ENCODE measurements at regions not wholly inside any gene's neighbourhood (a gene's known extent, or its start where the extent isn't known, plus 50 kb on each side); places are given as distances from the start of the nearest gene placed in this dataset.

GRCh38 chr15:69731081-69731330 lies 278.4 kb downstream of the RPLP1 start:
- Histone ChIP-seq H3K4me2 (ENCODE audit: low read length) (no peak overlapping the region), H3K27me3 (ENCODE audit: insufficient read depth, low read length) (no peaks in the 10 kb centered on the region), H3K4me3 (ENCODE audit: low read depth, low read length, poor library complexity, severe bottlenecking) (no peak overlapping the region), H3K27ac (ENCODE audit: low read depth, low read length, poor library complexity, severe bottlenecking) (no peak overlapping the region), H3K79me2 (ENCODE audit: insufficient read depth, low read length) (no peaks in the 10 kb centered on the region), H4K20me1 (ENCODE audit: insufficient read depth, low read length) (no peaks in the 10 kb centered on the region), H3K9ac (ENCODE audit: low read length) (no peak overlapping the region; the same call in 1 of the 2 replicates), H3K9me3 (ENCODE audit: low read length) (no peaks in the 10 kb centered on the region; the same call in 1 of the 2 replicates), H3K9me2 (ENCODE audit: low read depth, low read length) (no peaks in the 10 kb centered on the region), H3K36me3 (ENCODE audit: insufficient read depth, low read length) (no peaks in the 10 kb centered on the region; the same call in 1 of the 2 replicates), H2AFZ (ENCODE audit: low read length) (no peak overlapping the region), H3F3A (ENCODE audit: insufficient read depth, low read length) (no peaks in the 10 kb centered on the region), H3K4me1 (ENCODE audit: insufficient read depth, low read length, severe bottlenecking) (peaks cover 27% of the 10 kb centered on the region)
- TF ChIP-seq CTCF (IDR thresholded peaks at IDR 0.05; ENCODE audit: low read length), result no peak

GRCh38 chr15:69731581-69731980 lies 279.0 kb downstream of the RPLP1 start:
- peaks cover 21% of the 10 kb centered on the region for H3K4me1 ChIP-seq (ENCODE audit: insufficient read depth, low read length, severe bottlenecking)
- no peak overlapping the region for H3K27ac ChIP-seq (ENCODE audit: low read depth, low read length, poor library complexity, severe bottlenecking)
- no peaks in the 10 kb centered on the region for H3K79me2 ChIP-seq (ENCODE audit: insufficient read depth, low read length)
- H3K27me3 ChIP-seq (ENCODE audit: insufficient read depth, low read length), result 0 out of 2 replicates have a peak, but pooled peaks cover 2% of the 10 kb centered on the region
- no peak overlapping the region for H3K9ac ChIP-seq (ENCODE audit: low read length)
- TF ChIP-seq CTCF (IDR thresholded peaks at IDR 0.05; ENCODE audit: low read length) (no peak), EZH2 (IDR thresholded peaks at IDR 0.05; ENCODE audit: borderline replicate concordance, low read length) (no peak)
- no peaks in the 10 kb centered on the region for H4K20me1 ChIP-seq (ENCODE audit: insufficient read depth, low read length)
- no peak overlapping the region for H3K4me3 ChIP-seq (ENCODE audit: low read depth, low read length, poor library complexity, severe bottlenecking)
- no peaks in the 10 kb centered on the region for H3F3A ChIP-seq (ENCODE audit: insufficient read depth, low read length)
- no peak overlapping the region for H2AFZ ChIP-seq (ENCODE audit: low read length)
- no peaks in the 10 kb centered on the region; the same call in 1 of the 2 replicates for H3K36me3 ChIP-seq (ENCODE audit: insufficient read depth, low read length)
- H3K9me2 ChIP-seq (ENCODE audit: low read depth, low read length), result no peaks in the 10 kb centered on the region
- no peak overlapping the region for H3K4me2 ChIP-seq (ENCODE audit: low read length)
- H3K9me3 ChIP-seq (ENCODE audit: low read length), result no peaks in the 10 kb centered on the region; the same call in 1 of the 2 replicates

- Histone ChIP-seq H3K4me3 (ENCODE audit: low read depth, low read length, poor library complexity, severe bottlenecking) (no peak overlapping the region), H3K9me2 (ENCODE audit: low read depth, low read length) (no peaks in the 10 kb centered on the region), H3K4me1 (ENCODE audit: insufficient read depth, low read length, severe bottlenecking) (peaks cover 21% of the 10 kb centered on the region), H3K9ac (ENCODE audit: low read length) (no peak overlapping the region), H3K79me2 (ENCODE audit: insufficient read depth, low read length) (no peaks in the 10 kb centered on the region), H3K4me2 (ENCODE audit: low read length) (no peak overlapping the region), H3K27me3 (ENCODE audit: insufficient read depth, low read length) (0 out of 2 replicates have a peak, but pooled peaks cover 4% of the 10 kb centered on the region), H4K20me1 (ENCODE audit: insufficient read depth, low read length) (no peaks in the 10 kb centered on the region), H3K9me3 (ENCODE audit: low read length) (no peaks in the 10 kb centered on the region; the same call in 1 of the 2 replicates), H3K27ac (ENCODE audit: low read depth, low read length, poor library complexity, severe bottlenecking) (no peak overlapping the region), H3F3A (ENCODE audit: insufficient read depth, low read length) (no peaks in the 10 kb centered on the region), H2AFZ (ENCODE audit: low read length) (no peak overlapping the region), H3K36me3 (ENCODE audit: insufficient read depth, low read length) (no peaks in the 10 kb centered on the region; the same call in 1 of the 2 replicates)
- TF ChIP-seq CTCF (IDR thresholded peaks at IDR 0.05; ENCODE audit: low read length) (no peak), EZH2 (IDR thresholded peaks at IDR 0.05; ENCODE audit: borderline replicate concordance, low read length) (no peak)
Observed at GRCh38 chr15:69732133-69732532, 279.5 kb downstream of the RPLP1 start.
